H9 (cell line): ENCODE measurements at regions not wholly inside any gene's neighbourhood (a gene's known extent, or its start where the extent isn't known, plus 50 kb on each side); places are given as distances from the start of the nearest gene placed in this dataset.

Source experiments
- DNase-seq: peaks from one replicate; pipeline ENCODE4 v3.0.0-alpha.2; 2017
- H2AFZ ChIP-seq: one replicate; pipeline ENCODE4 v1.6.1; 2013; ENCODE audit warnings: mild to moderate bottlenecking, low read length, control low read depth, moderate library complexity
- H2AK5ac ChIP-seq: 2 replicates; pipeline ENCODE4 v1.6.1; 2013; ENCODE audit warnings: low read length, control low read depth, mixed read lengths; ENCODE audit not compliant: insufficient read length
- H2BK120ac ChIP-seq: one replicate; pipeline ENCODE4 v1.6.1; 2013; ENCODE audit warnings: low read depth, mild to moderate bottlenecking, low read length, control low read depth, inconsistent platforms; ENCODE audit not compliant: poor library complexity, severe bottlenecking
- H2BK12ac ChIP-seq: 2 replicates; pipeline ENCODE4 v1.6.1; 2013; ENCODE audit warnings: low read length, control low read depth, mixed read lengths, low read depth; ENCODE audit not compliant: insufficient read length
- H2BK15ac ChIP-seq: 2 replicates; pipeline ENCODE4 v1.6.1; 2013; ENCODE audit warnings: low read depth, low read length, control low read depth
- H2BK20ac ChIP-seq: one replicate; pipeline ENCODE4 v1.6.1; 2013; ENCODE audit warnings: low read depth, mild to moderate bottlenecking, low read length, control low read depth, inconsistent platforms; ENCODE audit not compliant: poor library complexity, severe bottlenecking
- H2BK5ac ChIP-seq: 2 replicates; pipeline ENCODE4 v1.6.1; 2013; ENCODE audit warnings: low read length, control low read depth, mixed read lengths; ENCODE audit not compliant: insufficient read length
- H3K14ac ChIP-seq: 2 replicates; pipeline ENCODE4 v1.6.1; 2013; ENCODE audit warnings: low read length, control low read depth; ENCODE audit not compliant: insufficient read depth
- H3K18ac ChIP-seq: 2 replicates; pipeline ENCODE4 v1.6.1; 2013; ENCODE audit warnings: low read depth, mild to moderate bottlenecking, mixed read lengths, low read length, control low read depth; ENCODE audit not compliant: insufficient read length
- H3K23ac ChIP-seq: 2 replicates; pipeline ENCODE4 v1.6.1; 2013; ENCODE audit warnings: low read length, control low read depth, mixed read lengths, low read depth; ENCODE audit not compliant: insufficient read length
- H3K23me2 ChIP-seq: 2 replicates; pipeline ENCODE4 v1.6.1; 2013; ENCODE audit warnings: low read depth, mild to moderate bottlenecking, mixed read lengths, low read length, control low read depth; ENCODE audit not compliant: insufficient read length, poor library complexity, severe bottlenecking
- H3K27ac ChIP-seq: 2 replicates; pipeline ENCODE4 v1.5.1; 2013; ENCODE audit warnings: low read length, control low read depth, mixed read lengths, low read depth; ENCODE audit not compliant: insufficient read length
- H3K27me3 ChIP-seq: 2 replicates; pipeline ENCODE4 v1.6.1; 2013; ENCODE audit warnings: low read length, control low read depth, inconsistent platforms; ENCODE audit not compliant: insufficient read depth
- H3K4ac ChIP-seq: 2 replicates; pipeline ENCODE4 v1.6.1; 2013; ENCODE audit warnings: low read depth, mild to moderate bottlenecking, control low read depth, inconsistent platforms, low read length, moderate library complexity
- H3K4me1 ChIP-seq: 2 replicates; pipeline ENCODE4 v1.6.1; 2013; ENCODE audit warnings: low read length, control low read depth, inconsistent platforms; ENCODE audit not compliant: insufficient read depth
- H3K4me2 ChIP-seq: 2 replicates; pipeline ENCODE4 v1.6.1; 2013; ENCODE audit warnings: low read length, control low read depth, mixed read lengths; ENCODE audit not compliant: insufficient read length, insufficient read depth
- H3K56ac ChIP-seq: 2 replicates; pipeline ENCODE4 v1.6.1; 2013; ENCODE audit warnings: low read depth, mild to moderate bottlenecking, mixed read lengths, low read length, control low read depth; ENCODE audit not compliant: insufficient read length
- H3K79me1 ChIP-seq: 2 replicates; pipeline ENCODE4 v1.6.1; 2013; ENCODE audit warnings: low read depth, mild to moderate bottlenecking, moderate library complexity, low read length, control low read depth, inconsistent platforms; ENCODE audit not compliant: insufficient read depth, poor library complexity, severe bottlenecking
- H3K79me2 ChIP-seq: 2 replicates; pipeline ENCODE4 v1.6.1; 2013; ENCODE audit warnings: low read length, control low read depth, inconsistent platforms; ENCODE audit not compliant: insufficient read depth
- H3K9ac ChIP-seq: 2 replicates; pipeline ENCODE4 v1.6.1; 2013; ENCODE audit warnings: low read length, control low read depth, mixed read lengths; ENCODE audit not compliant: insufficient read length; ENCODE audit errors: extremely low read depth
- H3K9me3 ChIP-seq: one replicate; pipeline ENCODE4 v1.6.1; 2013; ENCODE audit warnings: low read depth, low read length, inconsistent platforms; ENCODE audit not compliant: control insufficient read depth
- H3T11ph ChIP-seq: one replicate; pipeline ENCODE4 v1.6.1; 2013; ENCODE audit warnings: mild to moderate bottlenecking, low read length, control low read depth, inconsistent platforms
- H4K20me1 ChIP-seq: one replicate; pipeline ENCODE4 v1.6.1; 2013; ENCODE audit not compliant: control insufficient read depth, insufficient read length, insufficient read depth
- H4K5ac ChIP-seq: 2 replicates; pipeline ENCODE4 v1.6.1; 2013; ENCODE audit warnings: low read depth, mild to moderate bottlenecking, mixed read lengths, low read length, control low read depth; ENCODE audit not compliant: insufficient read length
- H4K8ac ChIP-seq: replicated peaks from 2 replicates; pipeline ENCODE4 v1.6.1; 2013; ENCODE audit warnings: low read length, control low read depth, mixed read lengths, low read depth; ENCODE audit not compliant: insufficient read length
- H4K91ac ChIP-seq: 2 replicates; pipeline ENCODE4 v1.6.1; 2013; ENCODE audit warnings: low read depth, mild to moderate bottlenecking, moderate library complexity, mixed read lengths, low read length, control low read depth; ENCODE audit not compliant: insufficient read length
- H3K27ac Mint-ChIP-seq, 3 experiments: 2 replicates in 2 of 3; 3 replicates in 1 of 3; pipeline ENCODE4 v1.8.0; 2020 to 2021; ENCODE audit warnings: mixed read lengths in 3 of 3, mild to moderate bottlenecking in 1 of 3, moderate library complexity in 1 of 3
- H3K27me3 Mint-ChIP-seq: 2 replicates; pipeline ENCODE4 v1.8.0; 2021; ENCODE audit warnings: low read depth, mild to moderate bottlenecking, moderate library complexity, mixed read lengths
- H3K36me3 Mint-ChIP-seq, 3 experiments: 2 replicates in 2 of 3; 3 replicates in 1 of 3; pipeline ENCODE4 v1.8.0; 2020 to 2021; ENCODE audit warnings: low read depth in 3 of 3, mixed read lengths in 3 of 3; ENCODE audit not compliant: insufficient read depth in 1 of 3
- H3K4me1 Mint-ChIP-seq, 2 experiments: 2 replicates each; pipeline ENCODE4 v1.8.0; 2020; ENCODE audit warnings: mixed read lengths in 2 of 2
- H3K4me3 Mint-ChIP-seq, 2 experiments: 2 replicates in 1 of 2; 3 replicates in 1 of 2; pipeline ENCODE4 v1.8.0; 2020 to 2021; ENCODE audit warnings: mild to moderate bottlenecking in 2 of 2, mixed read lengths in 2 of 2, moderate library complexity in 1 of 2
- H3K9me3 Mint-ChIP-seq, 2 experiments: 2 replicates in 1 of 2; 3 replicates in 1 of 2; pipeline ENCODE4 v1.8.0; 2020; ENCODE audit warnings: mild to moderate bottlenecking in 2 of 2, mixed read lengths in 2 of 2, moderate library complexity in 1 of 2
- CTCF ChIP-seq: fragments of 200-600 bp; sonication (generic); conservative IDR thresholded peaks from 3 replicates; pipeline ENCODE4 v1.8.0; 2021; ENCODE audit warnings: antibody characterized with exemption, mild to moderate bottlenecking
- WGBS: extraction: QIAGEN DNeasy Blood & Tissue Kit; methylation state at CpG from one replicate; pipeline ENCODE4 v1.1.7; 2013; ENCODE audit warnings: missing lambda C conversion rate, low lambda C conversion rate, mixed read lengths; ENCODE audit not compliant: insufficient read length; ENCODE audit errors: extremely low coverage; 5-methylcytosine and 5-hydroxymethylcytosine counted together

- Histone ChIP-seq H3K9me3 (no peaks in the 10 kb centered on the region), H3K9ac (no peak overlapping the region), H3K18ac (no peak overlapping the region), H4K8ac (no peak overlapping the region), H3K4me1 (0 out of 2 replicates have a peak, but pooled peaks cover 2% of the 10 kb centered on the region), H2AK5ac (no peak overlapping the region), H3K27me3 (no peaks in the 10 kb centered on the region), H3K4ac (no peak overlapping the region), H3K79me2 (no peaks in the 10 kb centered on the region), H3K23ac (no peak overlapping the region), H4K91ac (no peak overlapping the region), H3K79me1 (no peaks in the 10 kb centered on the region), H4K5ac (no peak overlapping the region), H3K23me2 (no peaks in the 10 kb centered on the region), H3K27ac (no peak overlapping the region), H2BK12ac (no peak overlapping the region), H2BK20ac (no peak overlapping the region), H4K20me1 (no peaks in the 10 kb centered on the region), H2BK5ac (no peak overlapping the region), H2BK15ac (no peak overlapping the region), H3K56ac (no peak overlapping the region), H2BK120ac (no peak overlapping the region), H3K14ac (no peak overlapping the region), H3K4me2 (no peak overlapping the region), H2AFZ (no peak overlapping the region), H3T11ph (no peak overlapping the region)
- no peaks in the 10 kb centered on the region for H3K36me3 Mint-ChIP-seq
- no CpG with 5 or more reads among the region's 1 CpG for WGBS
- H3K27ac Mint-ChIP-seq: no peak overlapping the region
- no peak overlapping the region for H3K4me3 Mint-ChIP-seq
- TF ChIP-seq CTCF: no peak
- no peaks in the 10 kb centered on the region for H3K27me3 Mint-ChIP-seq
- DNase-seq: no peak
- H3K9me3 Mint-ChIP-seq: no peaks in the 10 kb centered on the region
- H3K4me1 Mint-ChIP-seq: peaks cover 3 to 10% of the 10 kb centered on the region in 2 experiments
Observed at GRCh38 chr3:56954125-56954524, 106.3 kb upstream of the SPATA12 start.
